Endodermal cell (in vitro differentiated cells): ENCODE measurements at regions not wholly inside any gene's neighbourhood (a gene's known extent, or its start where the extent isn't known, plus 50 kb on each side); places are given as distances from the start of the nearest gene placed in this dataset.

ENCODE experiments used
- DNase-seq: peaks from one replicate; pipeline ENCODE4 v3.0.0-alpha.2; 2017
- H3K27ac ChIP-seq: 2 replicates; pipeline ENCODE4 v1.5.1; 2013; ENCODE audit warnings: mild to moderate bottlenecking, low read depth, low read length, moderate library complexity
- H3K27me3 ChIP-seq: 2 replicates; pipeline ENCODE4 v1.6.1; 2013; ENCODE audit warnings: mild to moderate bottlenecking, low read length, moderate library complexity; ENCODE audit not compliant: insufficient read depth, control insufficient read depth, poor library complexity, severe bottlenecking
- H3K36me3 ChIP-seq: 2 replicates; pipeline ENCODE4 v1.7.0; 2013; ENCODE audit warnings: mild to moderate bottlenecking, low read length, moderate library complexity; ENCODE audit not compliant: control insufficient read depth, insufficient read depth
- H3K4me1 ChIP-seq: one replicate; pipeline ENCODE4 v1.7.0; 2013; ENCODE audit warnings: low read length; ENCODE audit not compliant: control insufficient read depth, insufficient read depth
- H3K4me3 ChIP-seq: 2 replicates; pipeline ENCODE4 v1.5.1; 2013; ENCODE audit warnings: mild to moderate bottlenecking, low read length, moderate library complexity
- H3K9ac ChIP-seq: 2 replicates; pipeline ENCODE4 v1.6.1; 2013; ENCODE audit warnings: mild to moderate bottlenecking, low read length, moderate library complexity; ENCODE audit not compliant: poor library complexity, severe bottlenecking; ENCODE audit errors: extremely low read depth
- H3K9me3 ChIP-seq: 2 replicates; pipeline ENCODE4 v1.6.1; 2013; ENCODE audit warnings: mild to moderate bottlenecking, low read length, moderate library complexity; ENCODE audit not compliant: control insufficient read depth
- H3K27ac Mint-ChIP-seq: 2 replicates; pipeline ENCODE4 v1.8.0; 2020; ENCODE audit warnings: mixed read lengths
- H3K27me3 Mint-ChIP-seq: 2 replicates; pipeline ENCODE4 v1.8.0; 2021; ENCODE audit warnings: mild to moderate bottlenecking, mixed read lengths; ENCODE audit not compliant: insufficient read depth
- H3K36me3 Mint-ChIP-seq: 2 replicates; pipeline ENCODE4 v1.8.0; 2020; ENCODE audit warnings: low read depth, mixed read lengths
- H3K4me1 Mint-ChIP-seq: 2 replicates; pipeline ENCODE4 v1.8.0; 2020; ENCODE audit warnings: mixed read lengths
- H3K4me3 Mint-ChIP-seq: 2 replicates; pipeline ENCODE4 v1.8.0; 2020; ENCODE audit warnings: mild to moderate bottlenecking, moderate library complexity, mixed read lengths
- H3K9me3 Mint-ChIP-seq: 2 replicates; pipeline ENCODE4 v1.8.0; 2020; ENCODE audit warnings: mild to moderate bottlenecking, mixed read lengths
- CTCF ChIP-seq: fragments of 200-600 bp; sonication (generic); conservative IDR thresholded peaks from 2 replicates; pipeline ENCODE4 v1.5.0; 2021; ENCODE audit warnings: antibody characterized with exemption, mild to moderate bottlenecking
- WGBS, 2 experiments: methylation state at CpG; one replicate each; pipeline versions ENCODE4 v1.1.5 to v1.1.7; 2013; ENCODE audit warnings: missing lambda C conversion rate in 2 of 2, mixed read lengths in 1 of 2; ENCODE audit not compliant: insufficient coverage in 1 of 2, insufficient read length in 1 of 2; 5-methylcytosine and 5-hydroxymethylcytosine counted together

DNA sequence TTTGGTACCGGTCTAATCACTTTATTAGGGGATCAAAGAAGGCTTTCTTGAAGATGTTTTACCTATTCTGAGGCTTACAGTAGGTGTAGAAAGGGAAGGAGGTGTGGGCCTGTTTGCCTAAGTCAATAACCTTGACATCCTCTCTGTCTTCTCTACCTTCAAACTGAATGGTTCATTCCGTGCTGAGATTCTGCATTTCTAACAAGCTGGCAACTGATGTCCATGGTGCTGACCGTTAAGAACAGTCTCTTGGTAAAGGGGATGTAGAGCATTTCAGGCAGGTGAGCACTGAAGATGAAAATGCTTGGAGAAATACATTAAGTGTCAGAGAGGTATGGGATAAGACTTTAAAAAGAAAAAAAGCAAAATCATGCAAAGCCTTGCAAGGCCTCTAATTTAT is 51.5 kb upstream of the DGKB start:
- H3K9ac ChIP-seq = no peak overlapping the region
- DNase-seq = peak; percentile 54
- H3K27me3 ChIP-seq = no peaks in the 10 kb centered on the region
- TF ChIP-seq CTCF = no peak
- no peaks in the 10 kb centered on the region for H3K36me3 Mint-ChIP-seq
- no peak overlapping the region for H3K27ac Mint-ChIP-seq
- H3K4me1 ChIP-seq = no peaks in the 10 kb centered on the region
- no peaks in the 10 kb centered on the region for H3K9me3 Mint-ChIP-seq
- H3K27me3 Mint-ChIP-seq = no peaks in the 10 kb centered on the region
- peaks cover 46% of the 10 kb centered on the region for H3K4me1 Mint-ChIP-seq
- H3K27ac ChIP-seq = no peak overlapping the region
- H3K4me3 Mint-ChIP-seq = no peak overlapping the region
- H3K4me3 ChIP-seq = no peak overlapping the region
- WGBS, 2 experiments = 58% methylated on average over 3 of the region's 3 CpGs; no CpG with 5 or more reads in 1 of the 2 experiments
- no peaks in the 10 kb centered on the region for H3K9me3 ChIP-seq
- H3K36me3 ChIP-seq = no peaks in the 10 kb centered on the region
